OCI-LY7 (cell line): ENCODE measurements at regions not wholly inside any gene's neighbourhood (a gene's known extent, or its start where the extent isn't known, plus 50 kb on each side); places are given as distances from the start of the nearest gene placed in this dataset.

Experiments used
- BruUV-seq: library from RNA; stranded (reverse); fragments of 400-500 nt; replicated peaks from 2 replicates; lab custom pipeline; 2021; lab: Mats Ljungman, UMichigan
- CTCF ChIA-PET: fragments of 300-600 bp; sonication (Branson Sonifier 250); formaldehyde crosslinking; loops from one replicate; lab custom pipeline; 2022; ENCODE audit warnings: antibody characterized with exemption; ENCODE audit not compliant: unreplicated experiment; lab: Charles Lee
- POLR2A ChIA-PET: fragments of 300-600 bp; sonication (Branson Sonifier 250); formaldehyde crosslinking; loops from one replicate; lab custom pipeline; 2022; ENCODE audit warnings: antibody characterized with exemption; lab: Charles Lee
- DNase-seq: peaks from one replicate; pipeline ENCODE4 v3.0.0-alpha.2; 2015; ENCODE audit warnings: low spot score
- H2AFZ ChIP-seq: fragments of 200-600 bp; sonication (generic), shearing (Covaris generic); 2 replicates; pipeline ENCODE4 v1.6.1; 2014; ENCODE audit warnings: mild to moderate bottlenecking, antibody characterized with exemption, low read length, moderate library complexity
- H3K27ac ChIP-seq: fragments of 200-600 bp; sonication (generic); 2 replicates; pipeline ENCODE4 v1.5.1; 2014; ENCODE audit warnings: mixed run types, low read depth, mild to moderate bottlenecking, moderate library complexity, low read length, inconsistent platforms; ENCODE audit not compliant: poor library complexity, severe bottlenecking
- H3K36me3 ChIP-seq: fragments of 200-600 bp; sonication (generic); 2 replicates; pipeline ENCODE4 v1.6.1; 2014; ENCODE audit warnings: mild to moderate bottlenecking, antibody characterized with exemption, low read length, moderate library complexity, mixed read lengths; ENCODE audit not compliant: insufficient read depth
- H3K4me1 ChIP-seq: fragments of 200-600 bp; sonication (generic); 2 replicates; pipeline ENCODE4 v1.5.1; 2014; ENCODE audit warnings: mild to moderate bottlenecking, low read length; ENCODE audit not compliant: insufficient read depth, poor library complexity, severe bottlenecking
- H3K4me2 ChIP-seq: fragments of 200-600 bp; sonication (generic); 2 replicates; pipeline ENCODE4 v1.6.1; 2014; ENCODE audit warnings: mild to moderate bottlenecking, low read length
- H3K4me3 ChIP-seq: fragments of 200-600 bp; sonication (generic); 2 replicates; pipeline ENCODE4 v1.5.1; 2014; ENCODE audit warnings: mild to moderate bottlenecking, low read depth, low read length; ENCODE audit not compliant: poor library complexity, severe bottlenecking
- H3K79me2 ChIP-seq: fragments of 200-600 bp; sonication (generic); 2 replicates; pipeline ENCODE4 v1.6.1; 2016; ENCODE audit warnings: low read depth, mild to moderate bottlenecking, low read length, moderate library complexity, mixed read lengths; ENCODE audit not compliant: insufficient read depth
- H3K9me2 ChIP-seq: fragments of 200-600 bp; sonication (generic); 2 replicates; pipeline ENCODE4 v1.6.1; 2016; ENCODE audit warnings: mild to moderate bottlenecking, low read length, mixed read lengths; ENCODE audit not compliant: insufficient read depth
- H3K9me3 ChIP-seq: fragments of 200-600 bp; sonication (generic); 2 replicates; pipeline ENCODE4 v1.6.1; 2014; ENCODE audit warnings: mild to moderate bottlenecking, mixed run types, low read length, mixed read lengths
- H4K20me1 ChIP-seq: fragments of 200-600 bp; sonication (generic); 2 replicates; pipeline ENCODE4 v1.6.1; 2014; ENCODE audit warnings: mild to moderate bottlenecking, antibody characterized with exemption, low read length, moderate library complexity, mixed read lengths; ENCODE audit not compliant: insufficient read depth
- CTCF ChIP-seq: fragments of 200-600 bp; sonication (generic); conservative IDR thresholded peaks from 2 replicates; pipeline ENCODE4 v1.5.1; 2014; ENCODE audit warnings: mild to moderate bottlenecking, antibody characterized with exemption, low read length, moderate library complexity, mixed read lengths
- EZH2phosphoT487 ChIP-seq: fragments of 200-600 bp; sonication (generic); IDR thresholded peaks from 2 replicates; pipeline ENCODE4 v1.6.1; 2018; ENCODE audit warnings: low read depth, borderline replicate concordance, mild to moderate bottlenecking, mixed run types, antibody characterized with exemption, low read length, moderate library complexity, mixed read lengths
- intact Hi-C: fragments of 100-400 bp; cut with micrococcal nuclease; formaldehyde crosslinking; loops from one replicate; pipeline ENCODE4 v1.10.0; 2022; ENCODE audit not compliant: unreplicated experiment

- Histone ChIP-seq H3K79me2 (no peaks in the 10 kb centered on the region), H3K4me2 (no peak overlapping the region), H3K4me3 (no peak overlapping the region), H3K36me3 (no peaks in the 10 kb centered on the region), H2AFZ (no peak overlapping the region), H3K4me1 (no peaks in the 10 kb centered on the region), H4K20me1 (no peaks in the 10 kb centered on the region), H3K9me3 (no peaks in the 10 kb centered on the region), H3K9me2 (no peaks in the 10 kb centered on the region), H3K27ac (no peak overlapping the region)
- CTCF ChIA-PET, result no interaction called here
- POLR2A ChIA-PET, result interaction anchor here (0.7 kb wide), 1 partner anchor 19 kb away, joined by 4 read pairs; no protein-coding TSS in a partner anchor
- BruUV-seq, result no TSS peak
- no peak for DNase-seq
- intact Hi-C loops, result no loop called here
- TF ChIP-seq EZH2phosphoT487 (no peak), CTCF (no peak)
Observed at GRCh38 chr11:109514313-109515018, 92.5 kb downstream of the C11orf87 start.

GRCh38 chr11:109519253-109519652 is 97.3 kb downstream of the C11orf87 start:
- no TSS peak for BruUV-seq
- no peak overlapping the region for H3K27ac ChIP-seq
- ChIA-PET CTCF (no interaction called here), POLR2A (interaction anchor here (0.6 kb wide), 1 partner anchor 47 kb away, joined by 3 read pairs; no protein-coding TSS in a partner anchor)
- DNase-seq, result no peak
- H3K9me2 ChIP-seq, result no peaks in the 10 kb centered on the region
- no peaks in the 10 kb centered on the region for H3K4me1 ChIP-seq
- H3K36me3 ChIP-seq, result no peaks in the 10 kb centered on the region
- no peaks in the 10 kb centered on the region for H4K20me1 ChIP-seq
- no peaks in the 10 kb centered on the region for H3K79me2 ChIP-seq
- H3K4me3 ChIP-seq, result no peak overlapping the region
- intact Hi-C loops, result no loop called here
- no peak for TF ChIP-seq EZH2phosphoT487
- no peak for TF ChIP-seq CTCF
- H3K9me3 ChIP-seq, result no peaks in the 10 kb centered on the region
- H2AFZ ChIP-seq, result no peak overlapping the region
- no peak overlapping the region for H3K4me2 ChIP-seq

GRCh38 chr11:109521571-109522086 is 99.6 kb downstream of the C11orf87 start:
- TF ChIP-seq EZH2phosphoT487, result no peak
- no peak for TF ChIP-seq CTCF
- H2AFZ ChIP-seq, result no peak overlapping the region
- CTCF ChIA-PET, result no interaction called here
- no peaks in the 10 kb centered on the region for H3K4me1 ChIP-seq
- no peak overlapping the region for H3K27ac ChIP-seq
- no peaks in the 10 kb centered on the region for H3K79me2 ChIP-seq
- no peaks in the 10 kb centered on the region for H3K36me3 ChIP-seq
- H3K4me3 ChIP-seq, result no peak overlapping the region
- BruUV-seq, result no TSS peak
- H3K9me2 ChIP-seq, result no peaks in the 10 kb centered on the region
- no peaks in the 10 kb centered on the region for H3K9me3 ChIP-seq
- no peak for DNase-seq
- intact Hi-C loops, result no loop called here
- no peak overlapping the region for H3K4me2 ChIP-seq
- POLR2A ChIA-PET, result no interaction called here
- H4K20me1 ChIP-seq, result no peaks in the 10 kb centered on the region
